Loucy (cell line): ENCODE measurements at regions not wholly inside any gene's neighbourhood (a gene's known extent, or its start where the extent isn't known, plus 50 kb on each side); places are given as distances from the start of the nearest gene placed in this dataset.

Experiments used
- EZH2phosphoT487 ChIP-seq: fragments of 200-600 bp; IDR thresholded peaks from 2 replicates; pipeline ENCODE4 v1.6.1; 2018; ENCODE audit warnings: antibody characterized with exemption, mild to moderate bottlenecking, moderate library complexity, borderline replicate concordance
- TF ChIP-seq, protein P1 (sequence below): fragments of 200-600 bp; sonication (generic); conservative IDR thresholded peaks from 2 replicates; pipeline ENCODE4 v1.5.1; 2014; ENCODE audit warnings: mild to moderate bottlenecking, antibody characterized with exemption, low read length

DNA sequence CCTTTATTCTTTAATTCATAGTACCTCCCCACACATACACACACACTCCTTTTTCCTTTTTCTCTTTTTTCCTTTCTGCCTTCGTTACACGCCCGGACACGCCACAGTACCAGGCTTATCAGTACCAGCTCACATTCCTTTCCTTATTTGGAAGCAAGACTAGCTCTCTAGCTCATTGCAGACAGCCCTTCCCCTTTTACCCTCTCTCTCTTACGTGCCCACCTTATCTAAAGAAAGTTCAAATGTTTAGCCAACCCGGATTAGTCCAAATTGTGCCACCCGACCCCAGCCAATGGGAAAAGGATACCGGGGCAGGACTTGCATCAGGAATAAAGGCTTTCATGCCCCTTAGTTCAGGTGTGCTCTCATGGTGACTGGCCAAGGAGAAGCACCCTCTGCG is 194.7 kb upstream of the VCX3A start:
- TF ChIP-seq, protein P1, sequence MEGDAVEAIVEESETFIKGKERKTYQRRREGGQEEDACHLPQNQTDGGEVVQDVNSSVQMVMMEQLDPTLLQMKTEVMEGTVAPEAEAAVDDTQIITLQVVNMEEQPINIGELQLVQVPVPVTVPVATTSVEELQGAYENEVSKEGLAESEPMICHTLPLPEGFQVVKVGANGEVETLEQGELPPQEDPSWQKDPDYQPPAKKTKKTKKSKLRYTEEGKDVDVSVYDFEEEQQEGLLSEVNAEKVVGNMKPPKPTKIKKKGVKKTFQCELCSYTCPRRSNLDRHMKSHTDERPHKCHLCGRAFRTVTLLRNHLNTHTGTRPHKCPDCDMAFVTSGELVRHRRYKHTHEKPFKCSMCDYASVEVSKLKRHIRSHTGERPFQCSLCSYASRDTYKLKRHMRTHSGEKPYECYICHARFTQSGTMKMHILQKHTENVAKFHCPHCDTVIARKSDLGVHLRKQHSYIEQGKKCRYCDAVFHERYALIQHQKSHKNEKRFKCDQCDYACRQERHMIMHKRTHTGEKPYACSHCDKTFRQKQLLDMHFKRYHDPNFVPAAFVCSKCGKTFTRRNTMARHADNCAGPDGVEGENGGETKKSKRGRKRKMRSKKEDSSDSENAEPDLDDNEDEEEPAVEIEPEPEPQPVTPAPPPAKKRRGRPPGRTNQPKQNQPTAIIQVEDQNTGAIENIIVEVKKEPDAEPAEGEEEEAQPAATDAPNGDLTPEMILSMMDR, result no peak
- TF ChIP-seq EZH2phosphoT487, result no peak
